A673 (cell line): ENCODE measurements at regions not wholly inside any gene's neighbourhood (a gene's known extent, or its start where the extent isn't known, plus 50 kb on each side); places are given as distances from the start of the nearest gene placed in this dataset.

Source experiments
- BruUV-seq: library from RNA; stranded (reverse); fragments of 400-500 nt; replicated peaks from 2 replicates; lab custom pipeline; 2021; lab: Mats Ljungman, UMichigan
- CTCF ChIA-PET: fragments of 300-600 bp; sonication (Branson Sonifier 250); formaldehyde crosslinking; loops from one replicate; lab custom pipeline; 2022; ENCODE audit warnings: antibody characterized with exemption; lab: Charles Lee
- POLR2A ChIA-PET: fragments of 300-600 bp; sonication (Branson Sonifier 250); formaldehyde crosslinking; loops from one replicate; lab custom pipeline; 2022; ENCODE audit warnings: antibody characterized with exemption; ENCODE audit not compliant: low non-redundant PET; lab: Charles Lee
- DNase-seq: peaks from one replicate; pipeline ENCODE4 v3.0.0-alpha.2; 2015; ENCODE audit warnings: low spot score
- H3K27ac ChIP-seq: fragments of 200-600 bp; sonication (generic); 2 replicates; pipeline ENCODE4 v1.5.1; 2016; ENCODE audit warnings: mixed run types, low read depth, mild to moderate bottlenecking, mixed read lengths, antibody characterized with exemption, low read length; ENCODE audit not compliant: poor library complexity, severe bottlenecking
- H3K27me3 ChIP-seq: fragments of 200-600 bp; sonication (generic); replicated peaks from 2 replicates; pipeline ENCODE4 v1.6.1; 2017; ENCODE audit warnings: mixed run types, low read depth, mild to moderate bottlenecking, mixed read lengths, antibody characterized with exemption, low read length; ENCODE audit not compliant: insufficient read depth, poor library complexity
- H3K36me3 ChIP-seq: fragments of 200-600 bp; sonication (generic); 2 replicates; pipeline ENCODE4 v1.6.1; 2016; ENCODE audit warnings: mixed run types, mild to moderate bottlenecking, mixed read lengths, antibody characterized with exemption, low read length; ENCODE audit not compliant: insufficient read depth, poor library complexity, severe bottlenecking
- H3K4me1 ChIP-seq: fragments of 200-600 bp; sonication (generic); 2 replicates; pipeline ENCODE4 v1.6.1; 2017; ENCODE audit warnings: mixed run types, mild to moderate bottlenecking, mixed read lengths, antibody characterized with exemption, low read length; ENCODE audit not compliant: insufficient read depth, poor library complexity, severe bottlenecking
- H3K4me3 ChIP-seq: fragments of 200-600 bp; sonication (generic); 2 replicates; pipeline ENCODE4 v1.5.1; 2016; ENCODE audit warnings: low read depth, mixed run types, mild to moderate bottlenecking, mixed read lengths, low read length; ENCODE audit not compliant: poor library complexity, severe bottlenecking
- H3K9me3 ChIP-seq: fragments of 200-600 bp; sonication (generic); 2 replicates; pipeline ENCODE4 v1.6.1; 2016; ENCODE audit warnings: mixed run types, low read depth, mild to moderate bottlenecking, mixed read lengths, antibody characterized with exemption, low read length; ENCODE audit not compliant: poor library complexity, severe bottlenecking
- CTCF ChIP-seq: fragments of 300-800, 200-600 bp; sonication (generic); conservative IDR thresholded peaks from 2 replicates; pipeline ENCODE4 v1.5.1; 2017; ENCODE audit warnings: low read depth, mild to moderate bottlenecking, antibody characterized with exemption, low read length, moderate library complexity, mixed read lengths
- EZH2 ChIP-seq: fragments of 200-600 bp; sonication (generic); IDR thresholded peaks from 2 replicates; pipeline ENCODE4 v1.6.1; 2017; ENCODE audit warnings: borderline replicate concordance, low read depth, mild to moderate bottlenecking, mixed read lengths, antibody characterized with exemption, low read length; ENCODE audit not compliant: poor library complexity, severe bottlenecking
- intact Hi-C: fragments of 100-400 bp; cut with micrococcal nuclease; formaldehyde crosslinking; loops from one replicate; pipeline ENCODE4 v1.10.0; 2022; ENCODE audit not compliant: unreplicated experiment

GRCh38 chr10:121002586-121003205 is 151.5 kb downstream of the WDR11 start:
- Histone ChIP-seq H3K36me3 (no peaks in the 10 kb centered on the region), H3K27me3 (no peaks in the 10 kb centered on the region), H3K4me3 (no peak overlapping the region), H3K27ac (no peak overlapping the region), H3K4me1 (no peaks in the 10 kb centered on the region), H3K9me3 (peaks cover 25% of the 10 kb centered on the region)
- BruUV-seq, result no TSS peak
- no peak for DNase-seq
- intact Hi-C loops, result no loop called here
- TF ChIP-seq CTCF, result no peak
- TF ChIP-seq EZH2, result no peak
- ChIA-PET POLR2A (no interaction called here), CTCF (no interaction called here)

GRCh38 chr10:121005948-121006587 is 154.9 kb downstream of the WDR11 start:
- BruUV-seq, result no TSS peak
- Histone ChIP-seq H3K4me3 (no peak overlapping the region), H3K4me1 (no peaks in the 10 kb centered on the region), H3K27me3 (no peaks in the 10 kb centered on the region), H3K27ac (no peak overlapping the region), H3K9me3 (peaks cover 25% of the 10 kb centered on the region), H3K36me3 (no peaks in the 10 kb centered on the region)
- ChIA-PET CTCF (no interaction called here), POLR2A (no interaction called here)
- intact Hi-C loops, result no loop called here
- TF ChIP-seq CTCF (no peak), EZH2 (no peak)
- no peak for DNase-seq

- Histone ChIP-seq H3K4me3 (no peak overlapping the region), H3K27ac (no peak overlapping the region), H3K4me1 (no peaks in the 10 kb centered on the region), H3K9me3 (peaks cover 25% of the 10 kb centered on the region), H3K36me3 (no peaks in the 10 kb centered on the region), H3K27me3 (no peaks in the 10 kb centered on the region)
- TF ChIP-seq EZH2 (no peak), CTCF (no peak)
- intact Hi-C loops, result no loop called here
- CTCF ChIA-PET, result no interaction called here
- DNase-seq, result no peak
- POLR2A ChIA-PET, result no interaction called here
- BruUV-seq, result no TSS peak
Observed at GRCh38 chr10:121007264-121007663, 156.1 kb downstream of the WDR11 start.
